Fibroblast of lung (primary cell): ENCODE measurements at regions not wholly inside any gene's neighbourhood (a gene's known extent, or its start where the extent isn't known, plus 50 kb on each side); places are given as distances from the start of the nearest gene placed in this dataset.
A peak's percentile ranks its signal among the peaks of the same experiment; 100 is the strongest.

Source experiments
- DNase-seq, 2 donors: peaks; one replicate each; pipeline versions ENCODE4 v3.0.0 to v3.0.0-alpha.2; 2010; ENCODE audit warnings: low read depth in 2 of 2
- H2AFZ ChIP-seq: 2 replicates; pipeline ENCODE4 v1.5.1; 2012; ENCODE audit warnings: low read length, control low read depth, inconsistent platforms
- H3K27ac ChIP-seq: 2 replicates; pipeline ENCODE4 v1.5.1; 2011; ENCODE audit warnings: low read length, control low read depth; ENCODE audit not compliant: insufficient read depth
- H3K27me3 ChIP-seq: 2 replicates; pipeline ENCODE4 v1.5.1; 2011; ENCODE audit warnings: mild to moderate bottlenecking, low read length; ENCODE audit not compliant: control insufficient read depth, insufficient read depth
- H3K36me3 ChIP-seq: 2 replicates; pipeline ENCODE4 v1.5.1; 2011; ENCODE audit warnings: low read length; ENCODE audit not compliant: control insufficient read depth, insufficient read depth
- H3K4me1 ChIP-seq: 2 replicates; pipeline ENCODE4 v1.5.1; 2011; ENCODE audit warnings: low read length; ENCODE audit not compliant: control insufficient read depth, insufficient read depth; ENCODE audit errors: extremely low read depth
- H3K4me2 ChIP-seq: 2 replicates; pipeline ENCODE4 v1.5.1; 2011; ENCODE audit warnings: low read length, control low read depth; ENCODE audit not compliant: insufficient read depth; ENCODE audit errors: extremely low read depth
- H3K4me3 ChIP-seq, 4 experiments: fragments of 200-600 bp in 1 of 4; sonication (generic) in 1 of 4; replicated peaks in 1 of 4; 2 replicates each; pipeline ENCODE4 v1.5.1; 2011 to 2016; ENCODE audit warnings: low read length in 4 of 4, low read depth in 3 of 4, mild to moderate bottlenecking in 3 of 4, control low read depth in 2 of 4, inconsistent platforms in 1 of 4, mixed read lengths in 1 of 4; ENCODE audit not compliant: insufficient read depth in 1 of 4; ENCODE audit errors: control extremely low read depth in 1 of 4
- H3K79me2 ChIP-seq: 2 replicates; pipeline ENCODE4 v1.5.1; 2012; ENCODE audit warnings: mild to moderate bottlenecking, low read length, inconsistent platforms; ENCODE audit not compliant: control insufficient read depth, insufficient read depth
- H3K9ac ChIP-seq: 2 replicates; pipeline ENCODE4 v1.5.1; 2011; ENCODE audit warnings: mild to moderate bottlenecking, low read length, control low read depth; ENCODE audit not compliant: insufficient read depth
- H3K9me3 ChIP-seq: 2 replicates; pipeline ENCODE4 v1.5.1; 2012; ENCODE audit warnings: low read depth, low read length; ENCODE audit not compliant: control insufficient read depth, insufficient read depth
- H4K20me1 ChIP-seq: 2 replicates; pipeline ENCODE4 v1.5.1; 2011; ENCODE audit warnings: low read length; ENCODE audit not compliant: control insufficient read depth, insufficient read depth; ENCODE audit errors: extremely low read depth
- CTCF ChIP-seq, 2 donors: IDR thresholded peaks in 1 of 2; conservative IDR thresholded peaks in 1 of 2; 1 replicate in 1 of 2; 2 replicates in 1 of 2; pipeline ENCODE4 v1.5.1; 2011 to 2012; ENCODE audit warnings: low read length in 2 of 2, control low read depth in 1 of 2, inconsistent platforms in 1 of 2, low read depth in 1 of 2, mild to moderate bottlenecking in 1 of 2
- EZH2 ChIP-seq: IDR thresholded peaks from 2 replicates; pipeline ENCODE4 v1.5.1; 2012; ENCODE audit warnings: low read length, control low read depth, mild to moderate bottlenecking; ENCODE audit errors: missing control alignments

GRCh38 chr18:71403501-71403900 lies 1114.7 kb downstream of the SOCS6 start:
- H3K27ac ChIP-seq = no peak overlapping the region
- no peaks in the 10 kb centered on the region for H3K27me3 ChIP-seq
- H3K9me3 ChIP-seq = no peaks in the 10 kb centered on the region
- no peak for DNase-seq
- H3K4me2 ChIP-seq = no peak overlapping the region
- H3K36me3 ChIP-seq = no peaks in the 10 kb centered on the region
- no peaks in the 10 kb centered on the region for H3K79me2 ChIP-seq
- H3K4me3 ChIP-seq = no peak overlapping the region
- H2AFZ ChIP-seq = no peak overlapping the region
- TF ChIP-seq CTCF (conservative IDR thresholded peaks at IDR 0.05 in 1 of 2, IDR thresholded peaks at IDR 0.05 in 1 of 2; ENCODE audit: low read depth in 1 of 2, low read length in 2 of 2) (no peak), EZH2 (no peak)
- H4K20me1 ChIP-seq = no peaks in the 10 kb centered on the region
- H3K9ac ChIP-seq = no peak overlapping the region
- no peaks in the 10 kb centered on the region for H3K4me1 ChIP-seq

- peak; percentile 9 to 67 for DNase-seq
- Histone ChIP-seq H3K9ac (no peak overlapping the region), H3K27ac (no peak overlapping the region), H3K4me3 (no peak overlapping the region), H3K27me3 (no peaks in the 10 kb centered on the region), H3K36me3 (no peaks in the 10 kb centered on the region), H3K9me3 (no peaks in the 10 kb centered on the region), H3K79me2 (no peaks in the 10 kb centered on the region), H3K4me1 (no peaks in the 10 kb centered on the region), H4K20me1 (no peaks in the 10 kb centered on the region), H2AFZ (no peak overlapping the region), H3K4me2 (no peak overlapping the region)
- TF ChIP-seq CTCF (conservative IDR thresholded peaks at IDR 0.05 in 1 of 2, IDR thresholded peaks at IDR 0.05 in 1 of 2; ENCODE audit: low read depth in 1 of 2, low read length in 2 of 2) (peak in 1 of 2 donors; percentile 58), EZH2 (no peak)
Measured at GRCh38 chr18:71398531-71398930, 1109.7 kb downstream of the SOCS6 start.

- Histone ChIP-seq H3K27me3 (no peaks in the 10 kb centered on the region), H3K9me3 (no peaks in the 10 kb centered on the region), H3K36me3 (no peaks in the 10 kb centered on the region), H3K27ac (no peak overlapping the region), H3K4me1 (no peaks in the 10 kb centered on the region), H3K9ac (no peak overlapping the region), H2AFZ (no peak overlapping the region), H4K20me1 (no peaks in the 10 kb centered on the region), H3K79me2 (no peaks in the 10 kb centered on the region), H3K4me2 (no peak overlapping the region), H3K4me3 (no peak overlapping the region)
- TF ChIP-seq EZH2 (no peak), CTCF (conservative IDR thresholded peaks at IDR 0.05 in 1 of 2, IDR thresholded peaks at IDR 0.05 in 1 of 2; ENCODE audit: low read depth in 1 of 2, low read length in 2 of 2) (no peak)
- no peak for DNase-seq
Measured at GRCh38 chr18:71388148-71388547, 1099.3 kb downstream of the SOCS6 start.
